PC-3 (cell line): ENCODE measurements at regions not wholly inside any gene's neighbourhood (a gene's known extent, or its start where the extent isn't known, plus 50 kb on each side); places are given as distances from the start of the nearest gene placed in this dataset.

Experiments
- ATAC-seq: fragments of 200-7000 bp; cut with Tn5 transposase; 2 replicates; pipeline ENCODE4 v1.9.1; 2020; ENCODE audit warnings: mild to moderate bottlenecking, moderate library complexity
- BruUV-seq: library from RNA; stranded (reverse); fragments of 400-500 nt; replicated peaks from 2 replicates; lab custom pipeline; 2021; lab: Mats Ljungman, UMichigan
- CTCF ChIA-PET: fragments of 300-600 bp; sonication (Branson Sonifier 250); formaldehyde crosslinking; loops from one replicate; lab custom pipeline; 2022; ENCODE audit warnings: antibody characterized with exemption; lab: Charles Lee
- POLR2A ChIA-PET: fragments of 300-600 bp; sonication (Branson Sonifier 250); formaldehyde crosslinking; loops from one replicate; lab custom pipeline; 2022; ENCODE audit warnings: antibody characterized with exemption; ENCODE audit not compliant: unreplicated experiment; lab: Charles Lee
- DNase-seq: peaks from one replicate; pipeline ENCODE4 v3.0.0-alpha.2; 2015
- H2AFZ ChIP-seq: fragments of 300-600 bp; sonication (generic); 2 replicates; pipeline ENCODE4 v1.6.0; 2016; ENCODE audit warnings: antibody characterized with exemption, low read length
- H3F3A ChIP-seq: fragments of 300-600 bp; sonication (generic); one replicate; pipeline ENCODE4 v1.6.0; 2017; ENCODE audit warnings: antibody characterized with exemption, low read length, control low read depth, mild to moderate bottlenecking; ENCODE audit not compliant: unreplicated experiment
- H3K27ac ChIP-seq: fragments of 300-600 bp; sonication (generic); 2 replicates; pipeline ENCODE4 v1.5.1; 2016; ENCODE audit warnings: mild to moderate bottlenecking, low read length
- H3K27me3 ChIP-seq: fragments of 300-600 bp; sonication (generic); 2 replicates; pipeline ENCODE4 v1.6.1; 2016; ENCODE audit warnings: low read length, mixed read lengths
- H3K36me3 ChIP-seq: fragments of 300-600 bp; sonication (generic); 2 replicates; pipeline ENCODE4 v1.6.1; 2016; ENCODE audit warnings: low read depth, mixed run types, low read length, mixed read lengths
- H3K4me1 ChIP-seq: fragments of 300-600 bp; sonication (generic); 2 replicates; pipeline ENCODE4 v1.5.1; 2016; ENCODE audit warnings: low read length; ENCODE audit not compliant: insufficient read depth
- H3K4me2 ChIP-seq: fragments of 300-600 bp; sonication (generic); 2 replicates; pipeline ENCODE4 v1.6.0; 2016; ENCODE audit warnings: low read length
- H3K4me3 ChIP-seq: fragments of 300-600 bp; sonication (generic); 2 replicates; pipeline ENCODE4 v1.5.1; 2016; ENCODE audit warnings: mild to moderate bottlenecking, low read length, mixed read lengths
- H3K79me2 ChIP-seq: fragments of 300-600 bp; sonication (generic); 2 replicates; pipeline ENCODE4 v1.6.1; 2017; ENCODE audit warnings: low read length, mixed read lengths
- H3K9ac ChIP-seq: fragments of 300-600 bp; sonication (generic); 2 replicates; pipeline ENCODE4 v1.6.0; 2016; ENCODE audit warnings: mild to moderate bottlenecking, low read length
- H3K9me2 ChIP-seq: fragments of 300-600 bp; sonication (generic); replicated peaks from 2 replicates; pipeline ENCODE4 v1.6.1; 2016; ENCODE audit warnings: mixed run types, low read length, mixed read lengths
- H3K9me3 ChIP-seq: fragments of 300-600 bp; sonication (generic); 2 replicates; pipeline ENCODE4 v1.6.1; 2016; ENCODE audit warnings: low read length, mixed read lengths
- H4K20me1 ChIP-seq: fragments of 300-600 bp; sonication (generic); 2 replicates; pipeline ENCODE4 v1.6.1; 2016; ENCODE audit warnings: low read length, mixed read lengths
- CTCF ChIP-seq: fragments of 300-600 bp; sonication (generic); conservative IDR thresholded peaks from 2 replicates; pipeline ENCODE4 v1.5.1; 2017; ENCODE audit warnings: antibody characterized with exemption, low read depth, mild to moderate bottlenecking, low read length
- EZH2 ChIP-seq: fragments of 300-600 bp; sonication (generic); IDR thresholded peaks from one replicate; pipeline ENCODE4 v1.6.1; 2017; ENCODE audit warnings: antibody characterized with exemption, mild to moderate bottlenecking, low read length; ENCODE audit not compliant: unreplicated experiment
- EZH2phosphoT487 ChIP-seq: fragments of 300-600 bp; sonication (generic); IDR thresholded peaks from 2 replicates; pipeline ENCODE4 v1.6.1; 2018; ENCODE audit warnings: mild to moderate bottlenecking, antibody characterized with exemption, low read length, borderline replicate concordance
- intact Hi-C: fragments of 100-400 bp; cut with micrococcal nuclease; formaldehyde crosslinking; loops from 2 replicates; pipeline ENCODE4 v1.9.0; 2023

GRCh38 chr7:47185170-47185569 is 396.7 kb downstream of the TNS3 start:
- H3K9me3 ChIP-seq: no peaks in the 10 kb centered on the region
- H3F3A ChIP-seq: no peaks in the 10 kb centered on the region
- H3K9ac ChIP-seq: no peak overlapping the region
- H3K79me2 ChIP-seq: no peaks in the 10 kb centered on the region
- no peaks in the 10 kb centered on the region for H4K20me1 ChIP-seq
- H3K4me3 ChIP-seq: no peak overlapping the region
- H3K27me3 ChIP-seq: peaks cover 5% of the 10 kb centered on the region; the same call in 1 of the 2 replicates
- ATAC-seq (no peak), DNase-seq (no peak)
- CTCF ChIA-PET: no interaction called here
- no peak overlapping the region for H3K4me2 ChIP-seq
- no peaks in the 10 kb centered on the region for H3K36me3 ChIP-seq
- no TSS peak for BruUV-seq
- H3K27ac ChIP-seq: no peak overlapping the region
- no peaks in the 10 kb centered on the region for H3K4me1 ChIP-seq
- TF ChIP-seq CTCF: no peak
- TF ChIP-seq EZH2: no peak
- no peak for TF ChIP-seq EZH2phosphoT487
- H3K9me2 ChIP-seq: no peaks in the 10 kb centered on the region
- H2AFZ ChIP-seq: no peak overlapping the region
- intact Hi-C loops: no loop called here
- POLR2A ChIA-PET: no interaction called here

- Histone ChIP-seq H3K4me3 (no peak overlapping the region), H4K20me1 (no peaks in the 10 kb centered on the region), H3K27me3 (peaks cover 5% of the 10 kb centered on the region; the same call in 1 of the 2 replicates), H3K4me2 (no peak overlapping the region), H3K79me2 (no peaks in the 10 kb centered on the region), H3K9me3 (no peaks in the 10 kb centered on the region), H3K27ac (no peak overlapping the region), H2AFZ (no peak overlapping the region), H3F3A (no peaks in the 10 kb centered on the region), H3K4me1 (no peaks in the 10 kb centered on the region), H3K9ac (no peak overlapping the region), H3K9me2 (no peaks in the 10 kb centered on the region), H3K36me3 (no peaks in the 10 kb centered on the region)
- ChIA-PET CTCF (no interaction called here), POLR2A (no interaction called here)
- no TSS peak for BruUV-seq
- ATAC-seq (no peak), DNase-seq (no peak)
- intact Hi-C loops: no loop called here
- TF ChIP-seq CTCF: no peak
Measured at GRCh38 chr7:47183862-47184590, 397.9 kb downstream of the TNS3 start.

- ATAC-seq (no peak), DNase-seq (no peak)
- Histone ChIP-seq H3K9me2 (no peaks in the 10 kb centered on the region), H3K4me2 (no peak overlapping the region), H3K27ac (no peak overlapping the region), H3K36me3 (no peaks in the 10 kb centered on the region), H3K9me3 (no peaks in the 10 kb centered on the region), H3K4me3 (no peak overlapping the region), H3K4me1 (no peaks in the 10 kb centered on the region), H3K27me3 (peaks cover 5% of the 10 kb centered on the region; the same call in 1 of the 2 replicates), H3K9ac (no peak overlapping the region), H4K20me1 (no peaks in the 10 kb centered on the region), H2AFZ (no peak overlapping the region), H3F3A (no peaks in the 10 kb centered on the region), H3K79me2 (no peaks in the 10 kb centered on the region)
- CTCF ChIA-PET: no interaction called here
- TF ChIP-seq EZH2 (no peak), CTCF (no peak), EZH2phosphoT487 (no peak)
- POLR2A ChIA-PET: interaction anchor here (0.6 kb wide), 1 partner anchor 166 kb away, joined by 4 read pairs; no protein-coding TSS in a partner anchor
- no TSS peak for BruUV-seq
- intact Hi-C loops: no loop called here
Measured at GRCh38 chr7:47181746-47182361, 400.1 kb downstream of the TNS3 start.
